CD4-positive, alpha-beta T cell (primary cell): ENCODE measurements at regions not wholly inside any gene's neighbourhood (a gene's known extent, or its start where the extent isn't known, plus 50 kb on each side); places are given as distances from the start of the nearest gene placed in this dataset.

Experiments
- ATAC-seq: fragments of 200-7000 bp; cut with Tn5 transposase; one replicate; pipeline ENCODE4 v1.10.0; 2022; ENCODE audit warnings: mild to moderate bottlenecking; ENCODE audit not compliant: poor library complexity
- CTCF ChIA-PET: fragments of 350-600 bp; sonication (Branson Sonifier 250); formaldehyde crosslinking; loops from one replicate; lab custom pipeline; 2021; ENCODE audit warnings: antibody characterized with exemption, inconsistent platforms; lab: Charles Lee
- POLR2A ChIA-PET: fragments of 350-600 bp; sonication (Branson Sonifier 250); formaldehyde crosslinking; loops from one replicate; lab custom pipeline; 2021; ENCODE audit warnings: antibody characterized with exemption, inconsistent platforms; lab: Charles Lee
- DNase-seq, 14 experiments: peaks; one replicate each; pipeline ENCODE4 v3.0.0-alpha.2; 2013 to 2020; ENCODE audit warnings: mixed read lengths in 2 of 14
- H3K27ac ChIP-seq, 2 donors: one replicate each; pipeline versions ENCODE4 v1.5.1 to v1.7.0; 2013; ENCODE audit warnings: low read length in 2 of 2, low read depth in 1 of 2, mild to moderate bottlenecking in 1 of 2
- H3K27me3 ChIP-seq, 2 experiments: 1 replicate in 1 of 2; 2 replicates in 1 of 2; pipeline versions ENCODE4 v1.6.1 to v1.7.0; 2013; ENCODE audit warnings: low read length in 2 of 2, control low read depth in 1 of 2, mild to moderate bottlenecking in 1 of 2, moderate library complexity in 1 of 2; ENCODE audit not compliant: insufficient read depth in 2 of 2, control insufficient read depth in 1 of 2
- H3K36me3 ChIP-seq: one replicate; pipeline ENCODE4 v1.6.1; 2013; ENCODE audit warnings: low read length, control low read depth; ENCODE audit not compliant: insufficient read depth
- H3K4me1 ChIP-seq: one replicate; pipeline ENCODE4 v1.6.1; 2013; ENCODE audit warnings: low read length, control low read depth; ENCODE audit not compliant: insufficient read depth
- H3K4me3 ChIP-seq: one replicate; pipeline ENCODE4 v1.5.1; 2013; ENCODE audit warnings: mild to moderate bottlenecking, low read length, moderate library complexity
- H3K9me3 ChIP-seq, 2 experiments: 1 replicate in 1 of 2; 2 replicates in 1 of 2; pipeline versions ENCODE4 v1.6.1 to v1.7.0; 2013; ENCODE audit warnings: low read length in 2 of 2, mild to moderate bottlenecking in 2 of 2, control low read depth in 1 of 2, moderate library complexity in 1 of 2; ENCODE audit not compliant: control insufficient read depth in 1 of 2, insufficient read depth in 1 of 2
- H3K27ac Mint-ChIP-seq: one replicate; pipeline ENCODE4 v1.8.0; 2020; ENCODE audit warnings: mixed read lengths
- H3K27me3 Mint-ChIP-seq: one replicate; pipeline ENCODE4 v1.8.0; 2021; ENCODE audit warnings: mixed read lengths
- H3K36me3 Mint-ChIP-seq: one replicate; pipeline ENCODE4 v1.8.0; 2021; ENCODE audit warnings: low read depth, mixed read lengths
- H3K4me1 Mint-ChIP-seq: one replicate; pipeline ENCODE4 v1.8.0; 2021; ENCODE audit warnings: low read depth, mixed read lengths
- H3K4me3 Mint-ChIP-seq: one replicate; pipeline ENCODE4 v1.8.0; 2020; ENCODE audit warnings: mild to moderate bottlenecking, mixed read lengths
- H3K9me3 Mint-ChIP-seq: one replicate; pipeline ENCODE4 v1.8.0; 2020; ENCODE audit warnings: mixed read lengths
- intact Hi-C, 2 experiments: fragments of 100-400 bp; cut with DNase I in 1 of 2; cut with micrococcal nuclease in 1 of 2; formaldehyde crosslinking; loops; one replicate each; pipeline versions ENCODE4 v1.15.1 to v1.9.0; 2023 to 2025; cut with DNase I, micrococcal nuclease
- TF ChIP-seq, protein P1 (sequence below): fragments of 200-600 bp; IDR thresholded peaks from one replicate; pipeline ENCODE4 v1.8.0; 2022; ENCODE audit warnings: antibody characterized with exemption, mild to moderate bottlenecking

DNA sequence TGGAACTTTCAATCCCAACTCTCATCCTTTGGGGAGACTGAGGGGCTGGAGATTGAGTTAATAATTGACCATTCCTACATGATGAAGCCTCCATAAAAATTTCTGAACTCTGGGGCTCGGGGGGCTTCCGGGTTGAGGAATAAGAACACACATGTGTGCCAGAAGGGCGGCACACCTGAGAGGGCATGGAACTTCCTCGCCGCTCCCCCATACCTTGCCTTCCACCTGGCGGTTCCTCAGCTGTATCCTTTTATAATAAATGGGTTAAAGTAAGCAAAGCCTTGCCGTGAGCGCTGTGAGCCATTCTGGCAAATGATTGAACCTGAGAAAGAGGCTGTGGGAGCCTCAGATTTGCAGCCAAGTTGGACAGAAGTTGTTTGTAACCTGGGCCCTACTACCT is 164.8 kb downstream of the LY86 start:
- no peak overlapping the region for H3K4me3 ChIP-seq
- TF ChIP-seq, protein P1, sequence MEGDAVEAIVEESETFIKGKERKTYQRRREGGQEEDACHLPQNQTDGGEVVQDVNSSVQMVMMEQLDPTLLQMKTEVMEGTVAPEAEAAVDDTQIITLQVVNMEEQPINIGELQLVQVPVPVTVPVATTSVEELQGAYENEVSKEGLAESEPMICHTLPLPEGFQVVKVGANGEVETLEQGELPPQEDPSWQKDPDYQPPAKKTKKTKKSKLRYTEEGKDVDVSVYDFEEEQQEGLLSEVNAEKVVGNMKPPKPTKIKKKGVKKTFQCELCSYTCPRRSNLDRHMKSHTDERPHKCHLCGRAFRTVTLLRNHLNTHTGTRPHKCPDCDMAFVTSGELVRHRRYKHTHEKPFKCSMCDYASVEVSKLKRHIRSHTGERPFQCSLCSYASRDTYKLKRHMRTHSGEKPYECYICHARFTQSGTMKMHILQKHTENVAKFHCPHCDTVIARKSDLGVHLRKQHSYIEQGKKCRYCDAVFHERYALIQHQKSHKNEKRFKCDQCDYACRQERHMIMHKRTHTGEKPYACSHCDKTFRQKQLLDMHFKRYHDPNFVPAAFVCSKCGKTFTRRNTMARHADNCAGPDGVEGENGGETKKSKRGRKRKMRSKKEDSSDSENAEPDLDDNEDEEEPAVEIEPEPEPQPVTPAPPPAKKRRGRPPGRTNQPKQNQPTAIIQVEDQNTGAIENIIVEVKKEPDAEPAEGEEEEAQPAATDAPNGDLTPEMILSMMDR = no peak
- ATAC-seq (no peak), DNase-seq (no peak)
- Mint-ChIP-seq H3K9me3 (no peaks in the 10 kb centered on the region), H3K36me3 (no peaks in the 10 kb centered on the region), H3K27ac (no peak overlapping the region), H3K27me3 (no peaks in the 10 kb centered on the region), H3K4me3 (no peak overlapping the region), H3K4me1 (peaks cover 28% of the 10 kb centered on the region)
- H3K4me1 ChIP-seq = peaks cover 22% of the 10 kb centered on the region
- POLR2A ChIA-PET = no interaction called here
- no peaks in the 10 kb centered on the region for H3K36me3 ChIP-seq
- H3K27me3 ChIP-seq = no peaks in the 10 kb centered on the region
- H3K27ac ChIP-seq = no peak overlapping the region
- CTCF ChIA-PET = no interaction called here
- no peaks in the 10 kb centered on the region for H3K9me3 ChIP-seq
- intact Hi-C loops = no loop called here

DNA sequence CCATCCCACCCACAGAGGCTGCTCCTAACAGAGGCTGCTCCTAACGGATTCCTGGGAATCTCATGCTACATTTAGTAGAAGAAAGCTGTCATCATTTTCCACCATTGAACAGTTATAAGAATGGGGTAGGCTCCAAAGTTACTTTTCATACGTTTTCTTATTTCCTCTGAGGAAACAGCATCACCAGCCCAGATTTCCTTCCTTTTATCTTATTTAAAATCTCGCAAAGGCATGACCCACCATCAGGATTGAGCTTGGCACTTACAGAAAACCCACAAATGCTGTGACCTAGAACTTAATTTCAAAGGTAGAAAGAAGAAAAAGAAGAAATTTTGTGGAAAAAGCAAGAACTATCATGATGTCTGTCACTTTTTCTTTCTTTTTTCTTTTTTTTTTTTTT is 168.0 kb downstream of the LY86 start:
- no peaks in the 10 kb centered on the region for H3K9me3 ChIP-seq
- intact Hi-C loops = no loop called here

DNA sequence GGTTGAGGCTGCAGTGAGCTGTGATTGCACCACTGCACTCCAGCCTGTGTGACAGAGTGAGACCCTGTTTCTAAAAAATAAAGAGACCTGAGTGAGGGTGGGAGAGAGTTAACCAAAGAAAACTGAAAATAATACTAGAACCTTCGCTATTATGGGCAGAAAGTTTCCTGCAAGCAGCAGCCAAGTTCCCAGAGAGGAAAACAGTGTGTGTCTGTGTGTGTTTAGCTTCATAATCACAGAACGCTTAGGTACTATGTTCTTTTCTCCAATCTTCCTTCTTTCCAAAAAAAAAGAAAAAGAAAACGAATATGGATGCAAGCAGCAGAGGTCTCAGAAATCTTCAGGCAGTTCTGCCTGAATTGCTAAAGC is 170.0 kb downstream of the LY86 start:
- H3K27ac ChIP-seq = no peak overlapping the region
- H3K27me3 ChIP-seq = no peaks in the 10 kb centered on the region
- ATAC-seq (no peak), DNase-seq (no peak)
- H3K4me1 ChIP-seq = no peaks in the 10 kb centered on the region
- H3K4me1 Mint-ChIP-seq = no peaks in the 10 kb centered on the region
- CTCF ChIA-PET = interaction anchor here (1.0 to 1.4 kb wide), 2 partner anchors 8 to 10 kb away, joined by 3 to 4 read pairs; no protein-coding TSS in a partner anchor
- POLR2A ChIA-PET = no interaction called here
- H3K27ac Mint-ChIP-seq = no peak overlapping the region
- intact Hi-C loops = no loop called here
- no peak overlapping the region for H3K4me3 ChIP-seq
- no peaks in the 10 kb centered on the region for H3K9me3 ChIP-seq
- no peak overlapping the region for H3K4me3 Mint-ChIP-seq
- no peaks in the 10 kb centered on the region for H3K27me3 Mint-ChIP-seq
- H3K9me3 Mint-ChIP-seq = no peaks in the 10 kb centered on the region
- no peaks in the 10 kb centered on the region for H3K36me3 Mint-ChIP-seq
- TF ChIP-seq, protein P1 = no peak
- H3K36me3 ChIP-seq = no peaks in the 10 kb centered on the region

More for the DNA sequence above, 168.0 kb downstream of the LY86 start:
- no peaks in the 10 kb centered on the region for H3K27me3 Mint-ChIP-seq
- Histone ChIP-seq H3K27me3 (no peaks in the 10 kb centered on the region), H3K27ac (no peak overlapping the region), H3K4me1 (peaks cover 6% of the 10 kb centered on the region), H3K4me3 (no peak overlapping the region), H3K36me3 (no peaks in the 10 kb centered on the region)
- H3K4me3 Mint-ChIP-seq = no peak overlapping the region
- H3K4me1 Mint-ChIP-seq = peaks cover 6% of the 10 kb centered on the region
- DNase-seq = no peak
- ChIA-PET CTCF (interaction anchor here (0.7 kb wide), 1 partner anchor 88 kb away, joined by 3 read pairs; no protein-coding TSS in a partner anchor), POLR2A (no interaction called here)
- no peaks in the 10 kb centered on the region for H3K9me3 Mint-ChIP-seq
- H3K27ac Mint-ChIP-seq = no peak overlapping the region
- H3K36me3 Mint-ChIP-seq = no peaks in the 10 kb centered on the region
- TF ChIP-seq, protein P1 = no peak
- no peak for ATAC-seq
